Gastroesophageal sphincter (tissue), 4 donors: ENCODE measurements at regions not wholly inside any gene's neighbourhood (a gene's known extent, or its start where the extent isn't known, plus 50 kb on each side); places are given as distances from the start of the nearest gene placed in this dataset.

Source experiments
- ATAC-seq: fragments of 150-250 bp; one replicate; pipeline ENCODE4 v1.9.1; 2016; ENCODE audit warnings: mild to moderate bottlenecking, moderate library complexity
- H3K27ac ChIP-seq, 4 donors: fragments of 200-600 bp; sonication (generic) in 3 of 4; 1 replicate in 3 of 4; 2 replicates in 1 of 4; pipeline ENCODE4 v1.5.1; 2016 to 2019
- H3K27me3 ChIP-seq: fragments of 200-600 bp; sonication (generic); one replicate; pipeline ENCODE4 v1.5.1; 2019
- H3K36me3 ChIP-seq, 2 donors: fragments of 200-600 bp; sonication (generic); one replicate each; pipeline ENCODE4 v1.5.1; 2019; ENCODE audit warnings: control low read depth in 1 of 2
- H3K4me1 ChIP-seq, 3 donors: fragments of 200-600 bp; sonication (generic); 1 replicate in 2 of 3; 2 replicates in 1 of 3; pipeline ENCODE4 v1.5.1; 2016 to 2019; ENCODE audit warnings: control low read depth in 2 of 3
- H3K4me3 ChIP-seq, 2 donors: fragments of 200-600 bp; sonication (generic); one replicate each; pipeline ENCODE4 v1.5.1; 2019; ENCODE audit warnings: mild to moderate bottlenecking in 1 of 2, moderate library complexity in 1 of 2
- H3K9me3 ChIP-seq, 3 donors: fragments of 200-600 bp; sonication (generic); one replicate each; pipeline ENCODE4 v1.5.1; 2017 to 2019; ENCODE audit warnings: control low read depth in 2 of 3
- CTCF ChIP-seq, 4 experiments: fragments of 200-600 bp in 2 of 4; fragments of 450-650 bp in 2 of 4; sonication (generic) in 1 of 4; IDR thresholded peaks; one replicate each; pipeline ENCODE4 v1.5.1; 2017 to 2019; ENCODE audit warnings: antibody characterized with exemption in 4 of 4, mild to moderate bottlenecking in 2 of 4, moderate library complexity in 2 of 4
- EP300 ChIP-seq: sonication (generic); formaldehyde crosslinking; IDR thresholded peaks from one replicate; pipeline ENCODE4 v1.6.1; 2017; ENCODE audit warnings: antibody characterized with exemption, mild to moderate bottlenecking
- POLR2A ChIP-seq, 2 donors: fragments of 450-650 bp; IDR thresholded peaks; one replicate each; pipeline ENCODE4 v1.6.1; 2017; ENCODE audit warnings: antibody characterized with exemption in 2 of 2, mild to moderate bottlenecking in 2 of 2, moderate library complexity in 1 of 2
- POLR2AphosphoS5 ChIP-seq: sonication (generic); formaldehyde crosslinking; IDR thresholded peaks from one replicate; pipeline ENCODE4 v1.6.1; 2017; ENCODE audit warnings: antibody characterized with exemption
- WGBS, 2 donors: methylation state at CpG; one replicate each; pipeline ENCODE4 v1.1.5; 2018; ENCODE audit warnings: low coverage in 1 of 2; 5-methylcytosine and 5-hydroxymethylcytosine counted together

DNA sequence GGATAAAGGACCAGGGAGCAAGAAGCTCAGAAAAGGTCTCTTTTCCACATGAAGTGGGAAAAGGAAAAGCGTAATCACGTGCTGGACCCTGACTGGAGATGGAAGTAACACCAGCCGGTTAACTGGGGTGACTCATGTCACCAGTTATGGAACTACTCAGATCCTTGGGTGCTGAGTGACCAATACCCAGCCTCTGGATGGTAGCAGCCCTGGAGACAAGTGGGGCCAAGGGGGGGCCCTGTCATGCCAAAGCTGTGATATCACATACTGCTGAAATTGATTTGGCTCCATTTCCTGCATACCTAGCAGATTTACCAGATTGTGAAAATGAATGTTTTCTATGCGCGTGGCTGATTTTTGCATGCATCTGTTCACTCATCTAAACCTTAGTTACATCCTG, 158.9 kb downstream of the ZIC5 start:
- Histone ChIP-seq H3K4me3 (no peak overlapping the region), H3K4me1 (no peaks in the 10 kb centered on the region), H3K27ac (no peak overlapping the region), H3K9me3 (no peaks in the 10 kb centered on the region), H3K36me3 (no peaks in the 10 kb centered on the region), H3K27me3 (no peaks in the 10 kb centered on the region)
- TF ChIP-seq POLR2AphosphoS5 (no peak), CTCF (IDR thresholded peaks at IDR 0.05) (no peak), POLR2A (IDR thresholded peaks at IDR 0.05) (no peak), EP300 (no peak)
- 91 to 95% methylated on average over 4 to 5 of the region's 5 CpGs for WGBS, 2 donors
- ATAC-seq: no peak

- H3K4me3 ChIP-seq: no peak overlapping the region
- no peaks in the 10 kb centered on the region for H3K27me3 ChIP-seq
- no peaks in the 10 kb centered on the region for H3K36me3 ChIP-seq
- no peak overlapping the region for H3K27ac ChIP-seq
- ATAC-seq: no peak
- no peak for TF ChIP-seq CTCF (IDR thresholded peaks at IDR 0.05)
- no peak for TF ChIP-seq POLR2A (IDR thresholded peaks at IDR 0.05)
- TF ChIP-seq EP300: no peak
- TF ChIP-seq POLR2AphosphoS5: no peak
- no peaks in the 10 kb centered on the region for H3K4me1 ChIP-seq
- H3K9me3 ChIP-seq: no peaks in the 10 kb centered on the region
- WGBS, 2 donors: 74% methylated on average over 4 of the region's 7 CpGs; no CpG with 5 or more reads in 1 of the 2 donors
Measured at GRCh38 chr13:99811067-99811700, 160.4 kb downstream of the ZIC5 start.

DNA sequence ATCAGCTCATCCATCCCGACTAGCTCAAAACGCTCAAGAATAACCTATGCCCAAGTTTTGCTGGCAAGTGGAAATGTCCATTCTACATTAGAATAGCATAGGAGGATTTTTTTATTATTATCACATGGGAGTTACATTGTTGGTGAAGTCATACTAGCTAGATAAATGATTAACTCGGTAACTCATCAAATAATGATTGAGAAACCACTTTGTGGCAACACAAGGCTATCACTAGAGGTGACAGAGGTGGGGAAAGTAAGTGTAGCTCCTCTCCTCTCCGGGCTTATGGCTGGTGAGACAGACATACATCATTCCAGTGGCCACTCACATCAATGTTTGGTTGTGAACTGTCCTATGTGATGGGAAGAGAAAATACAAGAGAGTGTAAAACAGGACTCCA, 161.6 kb downstream of the ZIC5 start:
- no peak for TF ChIP-seq POLR2AphosphoS5
- no peak for TF ChIP-seq POLR2A (IDR thresholded peaks at IDR 0.05)
- TF ChIP-seq CTCF (IDR thresholded peaks at IDR 0.05): no peak
- no peak for TF ChIP-seq EP300
- no peak for ATAC-seq

DNA sequence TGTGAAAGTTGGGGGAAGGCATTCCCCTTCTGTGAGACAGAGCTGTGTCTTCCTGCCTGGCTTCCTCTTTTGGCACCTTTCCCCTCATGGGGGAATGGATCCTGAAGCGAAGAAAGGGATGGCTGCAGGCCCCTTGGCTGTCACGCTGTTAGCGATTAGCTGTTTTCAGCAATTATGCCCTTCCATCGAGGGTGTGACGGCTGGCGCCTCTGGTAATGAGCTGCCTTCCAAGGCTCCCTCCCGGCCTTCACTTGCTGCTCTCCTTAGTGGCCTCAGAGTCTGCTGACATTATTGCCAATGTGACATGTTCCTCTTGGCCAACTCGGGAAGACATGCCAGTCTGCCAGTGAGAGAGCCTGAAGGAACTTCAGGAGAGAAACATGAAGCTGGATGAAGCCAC, 162.1 kb downstream of the ZIC5 start:
- no peaks in the 10 kb centered on the region for H3K9me3 ChIP-seq
- no peak overlapping the region for H3K27ac ChIP-seq
- no peaks in the 10 kb centered on the region for H3K27me3 ChIP-seq
- no peak for ATAC-seq
- TF ChIP-seq POLR2AphosphoS5 (no peak), POLR2A (IDR thresholded peaks at IDR 0.05) (no peak), EP300 (no peak), CTCF (IDR thresholded peaks at IDR 0.05) (no peak)
- WGBS, 2 donors: 67% methylated on average over 3 of the region's 8 CpGs; no CpG with 5 or more reads in 1 of the 2 donors
- no peak overlapping the region for H3K4me3 ChIP-seq
- H3K36me3 ChIP-seq: no peaks in the 10 kb centered on the region
- no peaks in the 10 kb centered on the region for H3K4me1 ChIP-seq

More for the DNA sequence above, 161.6 kb downstream of the ZIC5 start:
- H3K9me3 ChIP-seq: no peaks in the 10 kb centered on the region
- H3K4me1 ChIP-seq: no peaks in the 10 kb centered on the region
- WGBS, 2 donors: 85 to 88% methylated on average over 4 of the region's 4 CpGs
- H3K27ac ChIP-seq: no peak overlapping the region
- no peaks in the 10 kb centered on the region for H3K36me3 ChIP-seq
- no peaks in the 10 kb centered on the region for H3K27me3 ChIP-seq
- H3K4me3 ChIP-seq: no peak overlapping the region

GRCh38 chr13:99808786-99809185, 162.8 kb downstream of the ZIC5 start:
- no peak for ATAC-seq
- no peak for TF ChIP-seq POLR2AphosphoS5
- TF ChIP-seq POLR2A (IDR thresholded peaks at IDR 0.05): no peak
- no peak for TF ChIP-seq EP300
- no peak for TF ChIP-seq CTCF (IDR thresholded peaks at IDR 0.05)
- 36% methylated on average over 1 of the region's 1 CpG; no CpG with 5 or more reads in 1 of the 2 donors for WGBS, 2 donors

More at GRCh38 chr13:99808786-99809185, 162.8 kb downstream of the ZIC5 start:
- Histone ChIP-seq H3K9me3 (no peaks in the 10 kb centered on the region), H3K27me3 (no peaks in the 10 kb centered on the region), H3K4me3 (no peak overlapping the region), H3K4me1 (no peaks in the 10 kb centered on the region), H3K27ac (no peak overlapping the region), H3K36me3 (no peaks in the 10 kb centered on the region)
